ENCODE measurements at regions not wholly inside any gene's neighbourhood (a gene's known extent, or its start where the extent isn't known, plus 50 kb on each side); places are given as distances from the start of the nearest gene placed in this dataset.

DNA sequence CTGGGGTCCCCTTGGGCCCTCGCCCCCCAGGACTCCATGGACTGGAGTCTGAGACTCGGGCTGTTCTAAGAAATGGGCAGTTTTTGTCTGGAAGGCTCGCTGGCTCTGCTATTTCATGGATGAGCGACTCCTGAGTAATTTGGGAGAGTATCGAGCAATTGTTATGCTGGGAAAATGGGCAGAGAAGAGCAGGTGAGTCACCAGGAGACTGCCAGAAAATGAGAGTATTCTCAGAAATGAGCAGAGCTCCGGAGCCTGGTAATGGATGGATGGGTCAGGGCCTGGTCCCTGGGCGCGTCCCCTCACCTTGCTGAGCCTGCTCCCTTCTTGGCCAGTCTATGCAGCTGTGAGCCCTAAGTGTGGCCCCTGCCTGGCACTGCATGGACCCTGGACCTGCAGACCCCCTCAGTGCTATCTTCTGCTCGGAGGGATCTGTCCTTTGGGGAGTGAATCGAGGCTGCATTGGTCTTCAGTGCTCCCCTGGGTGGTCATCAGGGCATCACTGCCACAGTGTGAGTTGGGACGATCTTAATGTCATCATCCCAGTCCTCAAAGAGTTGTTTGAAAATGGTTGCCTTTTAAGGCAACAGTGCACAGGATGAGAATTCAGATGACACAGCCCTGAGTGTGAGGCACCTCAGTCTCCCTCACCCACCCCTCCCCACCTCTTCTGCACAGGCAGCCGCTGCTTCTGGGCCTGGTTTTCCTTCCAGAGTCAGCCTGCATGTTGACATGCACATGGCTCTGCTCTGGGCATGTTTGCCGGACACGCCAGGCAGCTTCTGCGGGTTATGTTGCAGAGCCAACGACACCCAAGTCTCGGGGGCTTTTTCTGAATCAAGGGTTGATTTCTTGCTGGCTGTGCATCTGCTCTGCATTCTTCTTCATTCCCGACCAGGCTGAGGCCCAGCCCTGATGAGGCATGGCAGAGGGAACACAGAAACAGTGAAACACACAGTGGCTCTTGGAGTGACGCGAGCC, 519.0 kb downstream of the TBC1D22A start:
- Histone ChIP-seq H3K4me1 (replicated peaks in 1 of 2) (no peaks in the 10 kb centered on the region), H3K4me3 (no peak overlapping the region), H3K27me3 (peaks cover 5% of the 10 kb centered on the region), H3K9me3 (replicated peaks in 1 of 3) (no peaks in the 10 kb centered on the region), H3K27ac (no peak overlapping the region), H3K36me3 (replicated peaks in 1 of 2) (no peaks in the 10 kb centered on the region)
- TF ChIP-seq POLR2A (IDR thresholded peaks at IDR 0.05) = no peak
- TF ChIP-seq, protein P1, sequence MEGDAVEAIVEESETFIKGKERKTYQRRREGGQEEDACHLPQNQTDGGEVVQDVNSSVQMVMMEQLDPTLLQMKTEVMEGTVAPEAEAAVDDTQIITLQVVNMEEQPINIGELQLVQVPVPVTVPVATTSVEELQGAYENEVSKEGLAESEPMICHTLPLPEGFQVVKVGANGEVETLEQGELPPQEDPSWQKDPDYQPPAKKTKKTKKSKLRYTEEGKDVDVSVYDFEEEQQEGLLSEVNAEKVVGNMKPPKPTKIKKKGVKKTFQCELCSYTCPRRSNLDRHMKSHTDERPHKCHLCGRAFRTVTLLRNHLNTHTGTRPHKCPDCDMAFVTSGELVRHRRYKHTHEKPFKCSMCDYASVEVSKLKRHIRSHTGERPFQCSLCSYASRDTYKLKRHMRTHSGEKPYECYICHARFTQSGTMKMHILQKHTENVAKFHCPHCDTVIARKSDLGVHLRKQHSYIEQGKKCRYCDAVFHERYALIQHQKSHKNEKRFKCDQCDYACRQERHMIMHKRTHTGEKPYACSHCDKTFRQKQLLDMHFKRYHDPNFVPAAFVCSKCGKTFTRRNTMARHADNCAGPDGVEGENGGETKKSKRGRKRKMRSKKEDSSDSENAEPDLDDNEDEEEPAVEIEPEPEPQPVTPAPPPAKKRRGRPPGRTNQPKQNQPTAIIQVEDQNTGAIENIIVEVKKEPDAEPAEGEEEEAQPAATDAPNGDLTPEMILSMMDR (IDR thresholded peaks at IDR 0.05) = no peak
- intact Hi-C loops (cut with DNase I) = no loop called here
- 67 to 82% (median 75%) methylated on average over 15 to 20 of the region's 20 CpGs for WGBS, 4 donors
- no peak for DNase-seq

DNA sequence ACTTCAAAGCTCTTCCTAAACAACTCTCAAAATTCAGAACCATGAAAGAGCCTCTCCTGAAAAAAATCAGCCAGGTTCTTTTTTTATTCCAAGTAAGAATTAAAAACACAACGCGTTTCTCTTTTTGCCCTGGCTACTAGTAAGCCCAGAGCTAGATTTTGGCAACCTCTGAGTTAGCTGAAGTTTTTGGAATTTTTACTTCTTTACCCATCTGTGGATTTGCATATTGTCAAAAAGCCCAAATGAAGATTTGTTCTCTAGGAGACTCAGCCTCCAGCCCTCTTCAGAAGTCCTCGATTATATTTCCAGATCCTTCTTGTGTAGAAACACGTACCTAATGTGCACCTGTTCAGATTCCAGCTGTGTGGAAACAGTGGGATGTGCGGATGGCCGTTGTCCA, 517.9 kb downstream of the TBC1D22A start:
- H3K27me3 ChIP-seq = peaks cover 5% of the 10 kb centered on the region
- no peak for TF ChIP-seq POLR2A (IDR thresholded peaks at IDR 0.05)
- TF ChIP-seq, protein P1 (IDR thresholded peaks at IDR 0.05) = no peak
- no peak overlapping the region for H3K4me3 ChIP-seq
- 73 to 75% (median 74%) methylated on average over 6 of the region's 6 CpGs for WGBS, 4 donors
- DNase-seq = no peak
- intact Hi-C loops (cut with DNase I) = no loop called here
- H3K36me3 ChIP-seq (replicated peaks in 1 of 2) = no peaks in the 10 kb centered on the region
- no peaks in the 10 kb centered on the region for H3K4me1 ChIP-seq (replicated peaks in 1 of 2)
- no peaks in the 10 kb centered on the region for H3K9me3 ChIP-seq (replicated peaks in 1 of 3)
- no peak overlapping the region for H3K27ac ChIP-seq

DNA sequence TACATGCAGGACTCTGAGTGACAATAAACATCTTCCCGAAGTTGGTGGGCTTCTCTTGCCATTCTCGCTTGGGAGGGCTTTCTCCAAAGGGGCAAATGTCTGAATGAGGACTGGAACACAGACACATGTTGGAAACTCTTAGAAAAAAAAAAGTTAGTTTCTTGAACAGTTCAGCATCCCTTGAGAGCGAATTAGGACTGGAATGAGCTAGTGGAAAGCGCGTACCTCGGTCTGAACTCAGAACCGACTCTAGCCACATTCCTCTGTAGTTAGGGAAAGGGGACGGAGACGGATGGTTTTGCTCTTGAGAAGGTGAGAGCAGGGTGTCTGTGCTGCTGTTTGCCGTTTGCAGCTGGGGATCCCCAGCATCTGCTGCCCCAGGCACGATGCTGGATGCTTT, 517.3 kb downstream of the TBC1D22A start:
- H3K27ac ChIP-seq = no peak overlapping the region
- 55 to 71% (median 62%) methylated on average over 11 of the region's 11 CpGs for WGBS, 4 donors
- H3K27me3 ChIP-seq = peaks cover 5% of the 10 kb centered on the region

DNA sequence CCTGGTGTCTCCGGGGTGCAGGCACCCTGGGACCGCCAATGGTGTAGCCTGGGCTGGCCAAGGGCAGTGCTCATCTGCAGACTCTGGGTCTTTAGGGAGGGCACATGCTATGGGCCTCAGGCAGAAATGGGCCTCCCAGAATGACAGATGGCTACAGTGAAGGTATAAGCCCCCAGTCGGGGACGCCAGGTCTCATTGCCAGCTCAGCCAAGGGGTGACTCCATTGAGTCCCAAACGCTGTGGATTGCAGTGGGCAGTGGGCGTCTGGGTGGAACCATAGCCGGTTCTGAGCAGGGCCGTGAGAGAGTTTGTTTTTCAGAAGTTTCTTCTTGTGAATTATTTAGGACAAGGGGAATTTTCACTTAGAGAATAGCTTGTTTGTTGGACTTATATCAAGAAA, 516.9 kb downstream of the TBC1D22A start:
- Histone ChIP-seq H3K9me3 (replicated peaks in 1 of 3) (no peaks in the 10 kb centered on the region), H3K36me3 (replicated peaks in 1 of 2) (no peaks in the 10 kb centered on the region), H3K27ac (no peak overlapping the region), H3K4me1 (replicated peaks in 1 of 2) (no peaks in the 10 kb centered on the region), H3K27me3 (peaks cover 5% of the 10 kb centered on the region), H3K4me3 (no peak overlapping the region)
- WGBS, 4 donors = 68 to 76% (median 75%) methylated on average over 7 to 8 of the region's 8 CpGs
- DNase-seq = no peak
- no peak for TF ChIP-seq POLR2A (IDR thresholded peaks at IDR 0.05)
- TF ChIP-seq, protein P1 (IDR thresholded peaks at IDR 0.05) = no peak
- intact Hi-C loops (cut with DNase I) = no loop called here

More for the DNA sequence above, 517.3 kb downstream of the TBC1D22A start:
- Histone ChIP-seq H3K9me3 (replicated peaks in 1 of 3) (no peaks in the 10 kb centered on the region), H3K4me1 (replicated peaks in 1 of 2) (no peaks in the 10 kb centered on the region), H3K4me3 (no peak overlapping the region), H3K36me3 (replicated peaks in 1 of 2) (no peaks in the 10 kb centered on the region)
- no peak for DNase-seq
- no peak for TF ChIP-seq POLR2A (IDR thresholded peaks at IDR 0.05)
- TF ChIP-seq, protein P1 (IDR thresholded peaks at IDR 0.05) = no peak
- intact Hi-C loops (cut with DNase I) = no loop called here

Measured in adrenal gland (tissue), 9 donors.